Endothelial cell of umbilical vein (primary cell): ENCODE measurements at regions not wholly inside any gene's neighbourhood (a gene's known extent, or its start where the extent isn't known, plus 50 kb on each side); places are given as distances from the start of the nearest gene placed in this dataset.

ENCODE experiments used
- BruUV-seq: library from RNA; stranded (reverse); fragments of 400-500 nt; replicated peaks from 2 replicates; lab custom pipeline; 2021; lab: Mats Ljungman, UMichigan
- CTCF ChIA-PET: fragments of 300-600, 350-600 bp; sonication (Branson Sonifier 250); formaldehyde crosslinking; loops from one replicate; lab custom pipeline; 2021; ENCODE audit warnings: antibody characterized with exemption, inconsistent platforms; lab: Charles Lee
- POLR2A ChIA-PET: fragments of 300-600, 350-600 bp; sonication (Branson Sonifier 250); formaldehyde crosslinking; loops from one replicate; lab custom pipeline; 2021; ENCODE audit warnings: antibody characterized with exemption, inconsistent platforms; lab: Charles Lee
- DNase-seq: peaks from one replicate; pipeline ENCODE4 v3.0.0-alpha.2; 2011; ENCODE audit warnings: low read depth, low spot score
- FAIRE-seq: peaks from 2 replicates; lab custom pipeline; 2011; peaks lifted over from hg19 to GRCh38; lab: Jason Lieb, UNC
- H2AFZ ChIP-seq: 2 replicates; pipeline ENCODE4 v1.6.0; 2012; ENCODE audit warnings: low read depth, low read length, control low read depth, inconsistent platforms
- H3K27ac ChIP-seq: 2 replicates; pipeline ENCODE4 v1.5.1; 2011; ENCODE audit warnings: low read depth, mild to moderate bottlenecking, control low read depth, low read length, moderate library complexity; ENCODE audit not compliant: insufficient read depth
- H3K27me3 ChIP-seq, 2 experiments: 2 replicates each; pipeline versions ENCODE4 v1.6.0 to v1.6.1; 2011; ENCODE audit warnings: low read length in 2 of 2, mixed read lengths in 1 of 2; ENCODE audit not compliant: control insufficient read depth in 2 of 2, insufficient read depth in 2 of 2
- H3K36me3 ChIP-seq, 2 experiments: 2 replicates in 1 of 2; 3 replicates in 1 of 2; pipeline ENCODE4 v1.5.1; 2011; ENCODE audit warnings: low read length in 2 of 2, mild to moderate bottlenecking in 1 of 2, moderate library complexity in 1 of 2; ENCODE audit not compliant: control insufficient read depth in 2 of 2, insufficient read depth in 2 of 2; ENCODE audit errors: extremely low read depth in 1 of 2
- H3K4me1 ChIP-seq: 3 replicates; pipeline ENCODE4 v1.5.1; 2011; ENCODE audit warnings: mild to moderate bottlenecking, low read length; ENCODE audit not compliant: control insufficient read depth, insufficient read depth; ENCODE audit errors: extremely low read depth
- H3K4me2 ChIP-seq: 2 replicates; pipeline ENCODE4 v1.6.1; 2011; ENCODE audit warnings: low read length, control low read depth, mixed read lengths; ENCODE audit not compliant: insufficient read depth
- H3K4me3 ChIP-seq, 3 experiments: fragments of 200-600 bp in 1 of 3; sonication (generic), shearing (Covaris generic) in 1 of 3; replicated peaks in 1 of 3; 2 replicates each; pipeline ENCODE4 v1.5.1; 2011 to 2016; ENCODE audit warnings: control low read depth in 3 of 3, low read length in 3 of 3, mild to moderate bottlenecking in 2 of 3, inconsistent platforms in 1 of 3, low read depth in 1 of 3, moderate library complexity in 1 of 3; ENCODE audit not compliant: insufficient read depth in 1 of 3
- H3K79me2 ChIP-seq: 2 replicates; pipeline ENCODE4 v1.6.0; 2012; ENCODE audit warnings: low read length, inconsistent platforms; ENCODE audit not compliant: control insufficient read depth, insufficient read depth
- H3K9ac ChIP-seq: replicated peaks from 2 replicates; pipeline ENCODE3; 2011; ENCODE audit warnings: low read length, control low read depth; ENCODE audit not compliant: insufficient read depth; ENCODE audit errors: extremely low read depth
- H3K9me1 ChIP-seq: replicated peaks from 3 replicates; pipeline ENCODE4 v1.6.0; 2011; ENCODE audit warnings: mild to moderate bottlenecking, low read length; ENCODE audit not compliant: control insufficient read depth, insufficient read depth; ENCODE audit errors: extremely low read depth
- H3K9me3 ChIP-seq: replicated peaks from 2 replicates; pipeline ENCODE4 v1.5.1; 2012; ENCODE audit warnings: low read length, inconsistent platforms; ENCODE audit not compliant: control insufficient read depth, insufficient read depth
- H4K20me1 ChIP-seq: replicated peaks from 2 replicates; pipeline ENCODE3; 2011; ENCODE audit warnings: mild to moderate bottlenecking, low read length; ENCODE audit not compliant: control insufficient read depth, insufficient read depth; ENCODE audit errors: extremely low read depth
- CTCF ChIP-seq, 2 donors: IDR thresholded peaks; 1 replicate in 1 of 2; 2 replicates in 1 of 2; pipeline ENCODE4 v1.5.1; 2011; ENCODE audit warnings: low read length in 2 of 2, mild to moderate bottlenecking in 2 of 2, moderate library complexity in 2 of 2, control low read depth in 1 of 2, inconsistent platforms in 1 of 2, low read depth in 1 of 2; ENCODE audit not compliant: insufficient read depth in 1 of 2; ENCODE audit errors: extremely low read depth in 1 of 2
- EZH2 ChIP-seq: IDR thresholded peaks from 2 replicates; pipeline ENCODE4 v1.6.1; 2012; ENCODE audit warnings: borderline replicate concordance, low read depth, mild to moderate bottlenecking, moderate library complexity, low read length, inconsistent platforms; ENCODE audit not compliant: severe bottlenecking
- FOS ChIP-seq: IDR thresholded peaks from 2 replicates; pipeline ENCODE4 v1.6.1; 2011; ENCODE audit warnings: mild to moderate bottlenecking, low read length, moderate library complexity, borderline replicate concordance; ENCODE audit not compliant: insufficient read depth
- GATA2 ChIP-seq: IDR thresholded peaks from 2 replicates; pipeline ENCODE4 v1.7.0; 2011; ENCODE audit warnings: low read depth, mild to moderate bottlenecking, moderate library complexity, mixed read lengths, low read length; ENCODE audit not compliant: insufficient read length, insufficient read depth
- JUN ChIP-seq: IDR thresholded peaks from 2 replicates; pipeline ENCODE4 v1.6.1; 2011; ENCODE audit warnings: borderline replicate concordance, low read depth; ENCODE audit not compliant: insufficient read length, insufficient read depth
- MAX ChIP-seq: IDR thresholded peaks from 2 replicates; pipeline ENCODE4 v1.6.1; 2011; ENCODE audit not compliant: insufficient read depth, insufficient read length
- MYC ChIP-seq: IDR thresholded peaks from one replicate; pipeline ENCODE4 v1.6.1; 2011; ENCODE audit warnings: mild to moderate bottlenecking, low read depth, low read length
- POLR2A ChIP-seq: IDR thresholded peaks from 2 replicates; pipeline ENCODE4 v1.6.1; 2012; ENCODE audit warnings: low read depth, mild to moderate bottlenecking, control low read depth, low read length
- POLR2AphosphoS5 ChIP-seq: IDR thresholded peaks from 2 replicates; pipeline ENCODE4 v1.6.1; 2012; ENCODE audit warnings: low read depth, mild to moderate bottlenecking, control low read depth, low read length, moderate library complexity; ENCODE audit not compliant: insufficient read depth
- dilution Hi-C: fragments of 300-500 bp; cut with MboI; formaldehyde crosslinking; loops from one replicate; pipeline ENCODE4 v1.15.0; 2019; ENCODE audit warnings: low sequenced_read_pairs; ENCODE audit not compliant: extremely low pct_ligation_motif_present
- intact Hi-C: fragments of 100-400 bp; cut with micrococcal nuclease; formaldehyde crosslinking; loops from one replicate; pipeline ENCODE4 v1.10.0; 2022

- CTCF ChIA-PET, result no interaction called here
- Histone ChIP-seq H3K4me1 (no peaks in the 10 kb centered on the region), H2AFZ (no peak overlapping the region), H3K9me3 (peaks cover 4% of the 10 kb centered on the region), H4K20me1 (no peaks in the 10 kb centered on the region), H3K27ac (no peak overlapping the region), H3K9ac (no peak overlapping the region), H3K36me3 (no peaks in the 10 kb centered on the region), H3K79me2 (no peaks in the 10 kb centered on the region), H3K4me2 (no peak overlapping the region), H3K4me3 (no peak overlapping the region), H3K9me1 (no peaks in the 10 kb centered on the region), H3K27me3 (no peaks in the 10 kb centered on the region)
- FAIRE-seq (no peak), DNase-seq (no peak)
- intact Hi-C loops (no loop called here), dilution Hi-C loops (no loop called here)
- no peak for TF ChIP-seq FOS
- no peak for TF ChIP-seq POLR2A
- TF ChIP-seq EZH2, result no peak
- TF ChIP-seq CTCF (IDR thresholded peaks at IDR 0.05; ENCODE audit: extremely low read depth in 1 of 2, insufficient read depth in 1 of 2, low read depth in 1 of 2, low read length in 2 of 2), result no peak
- TF ChIP-seq GATA2, result no peak
- TF ChIP-seq MAX, result no peak
- POLR2A ChIA-PET, result no interaction called here
- no TSS peak for BruUV-seq
Measured at GRCh38 chr13:88450515-88450914, 779.3 kb downstream of the SLITRK5 start.

GRCh38 chr13:88456151-88456550, 785.0 kb downstream of the SLITRK5 start:
- Histone ChIP-seq H3K4me1 (no peaks in the 10 kb centered on the region), H3K79me2 (no peaks in the 10 kb centered on the region), H3K27me3 (no peaks in the 10 kb centered on the region), H3K36me3 (no peaks in the 10 kb centered on the region), H4K20me1 (no peaks in the 10 kb centered on the region), H3K4me3 (no peak overlapping the region), H3K9me3 (peaks cover 4% of the 10 kb centered on the region), H3K27ac (no peak overlapping the region), H3K9ac (no peak overlapping the region), H2AFZ (no peak overlapping the region), H3K9me1 (no peaks in the 10 kb centered on the region), H3K4me2 (no peak overlapping the region)
- FAIRE-seq, result no peak
- no peak for DNase-seq
- no peak for TF ChIP-seq MAX
- no peak for TF ChIP-seq FOS
- TF ChIP-seq POLR2A, result no peak
- no peak for TF ChIP-seq CTCF (IDR thresholded peaks at IDR 0.05; ENCODE audit: extremely low read depth in 1 of 2, insufficient read depth in 1 of 2, low read depth in 1 of 2, low read length in 2 of 2)
- TF ChIP-seq EZH2, result no peak
- TF ChIP-seq JUN, result no peak
- TF ChIP-seq GATA2, result no peak
- TF ChIP-seq MYC, result no peak
- TF ChIP-seq POLR2AphosphoS5, result no peak
- intact Hi-C loops, result no loop called here
- ChIA-PET CTCF (interaction anchor here (0.6 kb wide), 1 partner anchor 1699 kb away, joined by 3 read pairs; no protein-coding TSS in a partner anchor), POLR2A (no interaction called here)
- dilution Hi-C loops, result no loop called here
- BruUV-seq, result no TSS peak
